Bronchial epithelial cell (primary cell): ENCODE measurements at regions not wholly inside any gene's neighbourhood (a gene's known extent, or its start where the extent isn't known, plus 50 kb on each side); places are given as distances from the start of the nearest gene placed in this dataset.

ENCODE experiments used
- DNase-seq: peaks from one replicate; pipeline ENCODE4 v3.0.0-alpha.2; 2010; ENCODE audit warnings: low read depth
- FAIRE-seq: peaks from 2 replicates; lab custom pipeline; 2011; peaks lifted over from hg19 to GRCh38; lab: Jason Lieb, UNC
- H3K27me3 ChIP-seq: 2 replicates; pipeline ENCODE4 v1.5.1; 2011; ENCODE audit warnings: low read length; ENCODE audit not compliant: control insufficient read depth, insufficient read depth
- H3K36me3 ChIP-seq: 2 replicates; pipeline ENCODE4 v1.5.1; 2011; ENCODE audit warnings: low read length; ENCODE audit not compliant: control insufficient read depth, insufficient read depth
- H3K4me3 ChIP-seq: 2 replicates; pipeline ENCODE4 v1.5.1; 2011; ENCODE audit warnings: mild to moderate bottlenecking, low read depth, low read length, control low read depth
- TF ChIP-seq, protein P1 (sequence below): IDR thresholded peaks from 2 replicates; pipeline ENCODE4 v1.5.1; 2011; ENCODE audit warnings: mild to moderate bottlenecking, moderate library complexity, low read length, control low read depth, inconsistent platforms; ENCODE audit not compliant: insufficient read depth, severe bottlenecking

DNA sequence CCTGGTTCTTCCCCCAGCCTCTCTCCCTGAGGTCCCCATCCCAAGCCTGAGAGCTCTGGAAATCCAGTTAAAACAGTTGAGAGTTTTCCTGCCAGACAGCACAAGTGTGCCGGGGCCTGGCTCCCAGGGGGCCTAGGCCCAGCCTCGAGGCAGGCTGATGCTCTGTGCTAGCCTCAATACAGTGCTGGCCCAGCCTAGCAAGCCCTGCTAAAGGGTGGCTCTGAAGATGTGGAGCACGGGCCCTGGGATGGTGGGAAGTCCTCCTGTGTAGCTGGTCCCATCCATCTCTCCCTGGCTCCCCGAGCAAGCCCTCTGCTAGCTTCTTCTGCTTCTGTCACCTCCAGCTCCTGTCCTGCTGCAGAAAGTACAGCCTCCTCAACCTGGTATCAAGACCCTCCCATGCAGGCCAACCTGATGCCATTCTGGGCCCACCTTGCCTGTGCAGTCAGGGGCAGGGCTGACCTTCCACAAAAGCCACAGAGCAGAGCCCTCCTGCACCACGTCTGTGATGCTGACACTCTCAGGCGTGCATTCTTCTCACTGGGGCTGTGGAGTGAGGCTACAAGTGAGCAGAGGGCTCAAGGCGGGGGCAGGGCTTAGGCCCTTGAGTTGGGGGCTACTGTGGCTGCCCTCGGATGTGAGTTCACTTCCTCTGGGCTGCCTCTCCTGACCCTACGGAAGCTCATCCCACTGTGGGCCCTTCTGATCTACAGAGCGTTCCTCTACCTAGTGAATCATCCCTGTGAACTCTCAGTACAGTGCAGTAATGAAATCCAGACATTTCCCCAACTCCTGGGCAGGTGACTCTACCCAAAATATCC lies 60.1 kb upstream of the LAPTM4A start:
- H3K4me3 ChIP-seq: no peak overlapping the region
- H3K36me3 ChIP-seq: no peaks in the 10 kb centered on the region
- FAIRE-seq (no peak), DNase-seq (no peak)
- TF ChIP-seq, protein P1, sequence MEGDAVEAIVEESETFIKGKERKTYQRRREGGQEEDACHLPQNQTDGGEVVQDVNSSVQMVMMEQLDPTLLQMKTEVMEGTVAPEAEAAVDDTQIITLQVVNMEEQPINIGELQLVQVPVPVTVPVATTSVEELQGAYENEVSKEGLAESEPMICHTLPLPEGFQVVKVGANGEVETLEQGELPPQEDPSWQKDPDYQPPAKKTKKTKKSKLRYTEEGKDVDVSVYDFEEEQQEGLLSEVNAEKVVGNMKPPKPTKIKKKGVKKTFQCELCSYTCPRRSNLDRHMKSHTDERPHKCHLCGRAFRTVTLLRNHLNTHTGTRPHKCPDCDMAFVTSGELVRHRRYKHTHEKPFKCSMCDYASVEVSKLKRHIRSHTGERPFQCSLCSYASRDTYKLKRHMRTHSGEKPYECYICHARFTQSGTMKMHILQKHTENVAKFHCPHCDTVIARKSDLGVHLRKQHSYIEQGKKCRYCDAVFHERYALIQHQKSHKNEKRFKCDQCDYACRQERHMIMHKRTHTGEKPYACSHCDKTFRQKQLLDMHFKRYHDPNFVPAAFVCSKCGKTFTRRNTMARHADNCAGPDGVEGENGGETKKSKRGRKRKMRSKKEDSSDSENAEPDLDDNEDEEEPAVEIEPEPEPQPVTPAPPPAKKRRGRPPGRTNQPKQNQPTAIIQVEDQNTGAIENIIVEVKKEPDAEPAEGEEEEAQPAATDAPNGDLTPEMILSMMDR: no peak
- H3K27me3 ChIP-seq: no peaks in the 10 kb centered on the region

DNA sequence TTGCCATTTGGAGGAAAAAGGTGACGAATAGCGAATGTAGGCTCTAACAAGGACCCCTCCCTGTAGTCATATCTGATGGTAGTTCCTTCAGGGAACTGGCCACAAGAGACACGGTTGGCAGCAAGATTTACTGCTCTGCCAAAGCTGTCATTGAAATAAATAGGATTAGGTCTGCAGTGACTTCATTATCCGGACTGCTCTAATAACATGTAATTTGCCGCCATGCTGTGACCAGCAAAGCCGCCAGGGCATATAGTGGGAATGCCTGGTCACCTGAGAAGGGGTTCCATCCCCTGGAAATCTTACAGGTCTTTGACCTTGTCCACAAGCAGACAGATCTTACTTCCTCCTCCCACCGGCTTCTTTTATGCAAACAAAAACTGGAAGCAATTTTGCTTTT lies 59.4 kb upstream of the LAPTM4A start:
- DNase-seq: no peak
- no peak overlapping the region for H3K4me3 ChIP-seq
- H3K36me3 ChIP-seq: no peaks in the 10 kb centered on the region
- no peaks in the 10 kb centered on the region for H3K27me3 ChIP-seq
- TF ChIP-seq, protein P1: no peak
- no peak for FAIRE-seq

DNA sequence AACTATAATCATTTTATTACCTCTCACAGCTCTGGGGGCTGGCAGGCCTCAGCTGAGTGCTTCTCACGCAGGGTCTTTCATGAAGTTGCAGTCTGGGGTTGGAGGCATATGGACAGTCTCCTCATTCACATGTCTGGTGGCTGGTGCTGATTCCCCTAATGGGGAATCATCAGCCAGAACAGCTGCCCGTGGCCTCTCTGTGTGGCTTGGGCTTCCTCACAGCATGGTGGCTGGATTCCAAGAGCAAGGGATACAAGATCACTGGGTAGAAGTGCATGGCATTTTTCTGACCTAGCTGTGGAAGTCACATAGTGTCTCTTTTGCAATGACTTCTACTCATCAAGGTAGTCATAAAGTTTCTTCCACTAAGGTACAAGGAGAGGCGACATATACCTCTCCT lies 59.0 kb upstream of the LAPTM4A start:
- H3K27me3 ChIP-seq: no peaks in the 10 kb centered on the region
- DNase-seq (no peak), FAIRE-seq (no peak)
- H3K36me3 ChIP-seq: no peaks in the 10 kb centered on the region
- H3K4me3 ChIP-seq: no peak overlapping the region
- TF ChIP-seq, protein P1: no peak

DNA sequence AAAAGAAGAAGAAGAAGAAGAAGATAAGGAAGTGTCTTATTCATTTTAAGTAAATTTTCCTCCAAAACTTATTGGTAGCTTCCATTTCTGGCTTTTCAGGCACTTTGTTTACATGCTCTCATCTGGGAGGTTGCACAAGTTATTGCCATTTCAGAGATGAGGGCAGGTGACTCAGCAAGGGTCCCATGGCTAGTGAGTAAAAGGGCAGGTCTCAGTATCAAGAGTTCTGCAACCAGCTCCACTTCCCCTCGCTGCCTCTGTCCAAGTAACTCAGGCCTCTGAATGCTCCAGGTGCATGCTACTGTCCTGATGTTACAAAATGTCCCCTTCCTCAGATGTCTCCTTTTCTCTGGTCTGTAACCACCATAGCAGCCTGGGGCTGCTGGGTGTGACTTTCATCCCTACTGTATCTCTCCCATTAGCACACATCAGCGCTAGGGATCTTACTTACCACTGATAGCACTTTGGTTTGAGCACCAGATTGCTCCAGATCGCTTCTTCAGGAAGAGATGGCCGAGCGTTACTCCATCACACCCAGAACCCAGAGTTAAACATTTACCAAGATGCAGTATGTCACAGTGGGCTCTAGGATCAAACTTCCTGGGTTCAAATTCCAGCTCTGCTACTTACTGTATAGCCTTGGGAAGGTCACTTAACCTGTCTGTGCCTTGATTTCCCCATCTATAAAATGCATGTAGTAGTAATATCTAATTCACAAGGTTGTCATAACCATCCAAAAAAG lies 57.4 kb upstream of the LAPTM4A start:
- Histone ChIP-seq H3K27me3 (no peaks in the 10 kb centered on the region), H3K36me3 (no peaks in the 10 kb centered on the region), H3K4me3 (no peak overlapping the region)
- DNase-seq (peak; percentile 89), FAIRE-seq (no peak)
- TF ChIP-seq, protein P1: no peak

DNA sequence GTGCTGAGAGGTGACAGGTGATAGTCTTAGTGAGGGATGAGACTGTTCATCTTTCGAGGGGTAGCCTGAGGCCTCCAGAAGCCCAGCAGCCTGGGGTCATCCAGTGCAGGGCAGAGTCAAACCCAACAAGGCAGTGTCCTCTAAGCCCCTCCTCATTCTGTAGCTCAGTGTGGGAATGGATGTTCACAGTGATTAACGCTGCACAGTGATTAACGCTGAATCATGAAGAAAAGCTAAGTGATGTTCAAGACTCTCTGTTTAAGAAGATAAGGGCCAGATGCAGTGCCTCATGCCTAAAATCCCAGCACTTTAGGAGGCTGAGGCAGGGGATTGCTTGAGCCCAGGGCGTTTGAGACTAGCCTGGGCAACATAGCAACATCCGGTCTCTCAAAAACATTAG lies 56.3 kb upstream of the LAPTM4A start:
- DNase-seq: peak; percentile 59
- FAIRE-seq: no peak
- no peaks in the 10 kb centered on the region for H3K36me3 ChIP-seq
- TF ChIP-seq, protein P1: no peak
- H3K27me3 ChIP-seq: no peaks in the 10 kb centered on the region
- H3K4me3 ChIP-seq: no peak overlapping the region
